ENCODE measurements at regions not wholly inside any gene's neighbourhood (a gene's known extent, or its start where the extent isn't known, plus 50 kb on each side); places are given as distances from the start of the nearest gene placed in this dataset.

DNA sequence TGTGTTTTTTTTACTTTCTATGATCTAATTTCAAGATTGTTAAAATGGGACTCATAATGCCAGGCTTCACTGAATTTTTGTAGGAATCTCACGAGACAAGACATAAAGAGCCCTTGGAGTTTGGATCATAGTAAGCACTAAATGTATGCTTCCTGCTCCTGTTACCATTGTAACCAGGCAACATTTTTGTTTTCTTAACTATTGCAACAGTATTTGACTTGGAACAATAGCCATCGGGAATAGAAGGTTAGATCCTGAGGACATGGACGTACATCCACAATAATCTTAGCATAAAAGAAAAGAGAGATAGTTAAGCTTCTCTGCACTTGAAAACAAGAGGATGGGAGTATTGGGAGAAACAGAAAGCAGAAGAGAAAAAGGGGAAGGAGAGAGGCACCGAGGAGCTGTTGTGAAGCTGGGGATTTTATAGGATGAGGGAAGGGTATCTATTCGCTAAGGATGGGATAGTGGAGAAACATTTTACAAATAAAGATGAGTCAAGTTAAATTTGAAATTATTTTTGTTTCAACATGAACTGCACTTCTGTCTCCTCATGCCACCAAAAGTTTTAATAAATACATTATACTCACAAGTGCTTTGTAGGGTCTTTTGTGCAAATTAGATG lies 131.4 kb downstream of the TMCO5A start:
- TF ChIP-seq, protein P1, sequence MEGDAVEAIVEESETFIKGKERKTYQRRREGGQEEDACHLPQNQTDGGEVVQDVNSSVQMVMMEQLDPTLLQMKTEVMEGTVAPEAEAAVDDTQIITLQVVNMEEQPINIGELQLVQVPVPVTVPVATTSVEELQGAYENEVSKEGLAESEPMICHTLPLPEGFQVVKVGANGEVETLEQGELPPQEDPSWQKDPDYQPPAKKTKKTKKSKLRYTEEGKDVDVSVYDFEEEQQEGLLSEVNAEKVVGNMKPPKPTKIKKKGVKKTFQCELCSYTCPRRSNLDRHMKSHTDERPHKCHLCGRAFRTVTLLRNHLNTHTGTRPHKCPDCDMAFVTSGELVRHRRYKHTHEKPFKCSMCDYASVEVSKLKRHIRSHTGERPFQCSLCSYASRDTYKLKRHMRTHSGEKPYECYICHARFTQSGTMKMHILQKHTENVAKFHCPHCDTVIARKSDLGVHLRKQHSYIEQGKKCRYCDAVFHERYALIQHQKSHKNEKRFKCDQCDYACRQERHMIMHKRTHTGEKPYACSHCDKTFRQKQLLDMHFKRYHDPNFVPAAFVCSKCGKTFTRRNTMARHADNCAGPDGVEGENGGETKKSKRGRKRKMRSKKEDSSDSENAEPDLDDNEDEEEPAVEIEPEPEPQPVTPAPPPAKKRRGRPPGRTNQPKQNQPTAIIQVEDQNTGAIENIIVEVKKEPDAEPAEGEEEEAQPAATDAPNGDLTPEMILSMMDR (IDR thresholded peaks at IDR 0.05; ENCODE audit: low read depth, low read length) = no peak
- peak in 1 of 2 donors; percentile 43 for DNase-seq (ENCODE audit: low read depth in 2 of 2)
- H3K4me3 ChIP-seq (replicated peaks in 1 of 2; ENCODE audit: low read depth in 2 of 2, low read length in 2 of 2) = no peak overlapping the region

DNA sequence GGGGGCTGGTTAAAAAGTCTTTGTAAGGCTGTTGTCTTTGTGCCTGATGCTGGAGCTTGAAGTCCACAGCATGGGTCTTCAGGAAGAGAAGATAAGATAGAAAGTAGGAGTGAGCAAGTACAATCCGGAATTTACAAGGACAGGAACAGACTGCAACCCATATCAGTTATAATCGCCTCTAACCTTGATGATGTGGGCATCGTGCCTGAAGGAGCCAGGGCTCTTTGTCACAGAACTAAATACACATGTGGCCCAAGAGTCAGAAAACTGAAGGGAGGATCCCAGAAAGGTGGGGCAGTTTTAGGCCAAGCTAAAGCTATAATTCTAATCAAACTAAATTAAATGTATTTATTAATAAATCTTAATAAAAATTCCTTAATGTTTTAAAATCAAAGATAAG lies 132.2 kb downstream of the TMCO5A start:
- TF ChIP-seq, protein P1 (IDR thresholded peaks at IDR 0.05; ENCODE audit: low read depth, low read length) = no peak
- no peak for DNase-seq (ENCODE audit: low read depth in 2 of 2)
- no peak overlapping the region for H3K4me3 ChIP-seq (replicated peaks in 1 of 2; ENCODE audit: low read depth in 2 of 2, low read length in 2 of 2)

- TF ChIP-seq, protein P1 (IDR thresholded peaks at IDR 0.05; ENCODE audit: low read depth, low read length) = no peak
- peak; percentile 72 to 89 for DNase-seq (ENCODE audit: low read depth in 2 of 2)
- peak overlapping the region in 1 of 2 donors; percentile 43 for H3K4me3 ChIP-seq (replicated peaks in 1 of 2; ENCODE audit: low read depth in 2 of 2, low read length in 2 of 2)
Measured at GRCh38 chr15:38068626-38069391, 134.4 kb downstream of the TMCO5A start.

DNA sequence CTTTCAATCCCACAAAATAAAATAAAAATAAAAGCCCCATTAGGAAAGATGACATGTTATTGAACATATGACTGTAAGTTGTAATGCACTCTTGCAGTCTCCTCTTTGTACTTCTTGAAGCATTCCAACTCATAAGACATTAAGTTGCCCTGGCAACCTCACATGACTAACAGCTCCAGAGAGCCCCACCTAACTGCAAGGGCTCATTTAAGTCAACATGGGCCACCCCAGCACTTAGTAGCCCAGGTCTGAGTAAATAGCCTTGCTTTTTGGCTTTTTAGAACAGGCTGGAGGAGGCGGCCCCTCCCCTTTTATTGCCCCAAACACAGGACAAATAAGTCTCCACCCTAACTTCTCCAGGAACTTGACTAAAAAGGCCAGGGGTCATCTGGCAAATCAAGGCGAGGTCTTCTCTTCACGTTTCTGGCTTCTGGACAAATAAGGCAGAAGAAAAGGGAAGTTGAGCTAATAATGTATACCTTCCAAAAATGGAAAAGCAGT lies 135.1 kb downstream of the TMCO5A start:
- peak; percentile 86 to 95 for DNase-seq (ENCODE audit: low read depth in 2 of 2)
- H3K4me3 ChIP-seq (replicated peaks in 1 of 2; ENCODE audit: low read depth in 2 of 2, low read length in 2 of 2) = peak overlapping the region in 1 of 2 donors; percentile 43
- TF ChIP-seq, protein P1 (IDR thresholded peaks at IDR 0.05; ENCODE audit: low read depth, low read length) = no peak

GRCh38 chr15:38070778-38071177 lies 136.3 kb downstream of the TMCO5A start:
- H3K4me3 ChIP-seq (replicated peaks in 1 of 2; ENCODE audit: low read depth in 2 of 2, low read length in 2 of 2) = no peak overlapping the region
- TF ChIP-seq, protein P1 (IDR thresholded peaks at IDR 0.05; ENCODE audit: low read depth, low read length) = no peak
- DNase-seq (ENCODE audit: low read depth in 2 of 2) = no peak

GRCh38 chr15:38071211-38071972 lies 137.0 kb downstream of the TMCO5A start:
- TF ChIP-seq, protein P1 (IDR thresholded peaks at IDR 0.05; ENCODE audit: low read depth, low read length) = no peak
- no peak for DNase-seq (ENCODE audit: low read depth in 2 of 2)
- no peak overlapping the region for H3K4me3 ChIP-seq (replicated peaks in 1 of 2; ENCODE audit: low read depth in 2 of 2, low read length in 2 of 2)

All from cardiac fibroblast (primary cell).